ACHN (cell line): ENCODE measurements at regions not wholly inside any gene's neighbourhood (a gene's known extent, or its start where the extent isn't known, plus 50 kb on each side); places are given as distances from the start of the nearest gene placed in this dataset.
"Not testable (repeated sequence)": the region's sequence is repeated elsewhere in the genome, so short reads cannot be mapped to it uniquely, and the experiment has no call there.

Source experiments
- DNase-seq: peaks from one replicate; pipeline ENCODE4 v3.0.0-alpha.2; 2015
- in situ Hi-C: cut with HindIII; loops from 2 replicates; pipeline ENCODE4 v1.10.0; 2017; ENCODE audit warnings: low sequenced_read_pairs, low pct_ligation_motif_present, low pct_unique_long_range_greater_than_20kb

GRCh38 chr12:66733321-66733720 lies 54.4 kb upstream of the GRIP1 start:
- no peak for DNase-seq
- in situ Hi-C loops, result no loop called here

- in situ Hi-C loops, result no loop called here
- DNase-seq, result no peak
Observed at GRCh38 chr12:66733839-66734238, 55.0 kb upstream of the GRIP1 start.

GRCh38 chr12:66735275-66735674 lies 56.4 kb upstream of the GRIP1 start:
- in situ Hi-C loops, result no loop called here
- no peak for DNase-seq

DNA sequence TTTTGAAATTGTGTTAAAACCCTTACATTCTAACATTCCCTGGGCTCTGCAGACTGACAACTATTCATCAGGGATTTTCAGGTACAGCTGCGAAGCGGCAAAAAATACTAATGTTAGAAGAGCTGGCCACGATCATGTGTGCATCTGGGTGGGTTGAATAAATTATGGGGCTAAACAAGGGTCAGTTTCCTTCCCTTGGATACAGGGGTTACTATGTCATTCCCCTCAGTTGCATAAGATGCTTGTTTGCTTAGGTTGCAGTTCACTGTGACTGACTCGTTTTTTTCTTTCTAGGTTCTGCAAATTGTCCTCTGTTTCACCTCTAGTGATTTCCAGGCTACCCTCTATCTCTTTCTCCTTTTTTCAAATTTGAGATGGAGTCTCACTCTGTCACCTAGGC lies 58.1 kb upstream of the GRIP1 start:
- DNase-seq, result no peak
- in situ Hi-C loops, result no loop called here

- DNase-seq, result no peak
- in situ Hi-C loops, result no loop called here
Observed at GRCh38 chr12:66739266-66739665, 60.4 kb upstream of the GRIP1 start.

DNA sequence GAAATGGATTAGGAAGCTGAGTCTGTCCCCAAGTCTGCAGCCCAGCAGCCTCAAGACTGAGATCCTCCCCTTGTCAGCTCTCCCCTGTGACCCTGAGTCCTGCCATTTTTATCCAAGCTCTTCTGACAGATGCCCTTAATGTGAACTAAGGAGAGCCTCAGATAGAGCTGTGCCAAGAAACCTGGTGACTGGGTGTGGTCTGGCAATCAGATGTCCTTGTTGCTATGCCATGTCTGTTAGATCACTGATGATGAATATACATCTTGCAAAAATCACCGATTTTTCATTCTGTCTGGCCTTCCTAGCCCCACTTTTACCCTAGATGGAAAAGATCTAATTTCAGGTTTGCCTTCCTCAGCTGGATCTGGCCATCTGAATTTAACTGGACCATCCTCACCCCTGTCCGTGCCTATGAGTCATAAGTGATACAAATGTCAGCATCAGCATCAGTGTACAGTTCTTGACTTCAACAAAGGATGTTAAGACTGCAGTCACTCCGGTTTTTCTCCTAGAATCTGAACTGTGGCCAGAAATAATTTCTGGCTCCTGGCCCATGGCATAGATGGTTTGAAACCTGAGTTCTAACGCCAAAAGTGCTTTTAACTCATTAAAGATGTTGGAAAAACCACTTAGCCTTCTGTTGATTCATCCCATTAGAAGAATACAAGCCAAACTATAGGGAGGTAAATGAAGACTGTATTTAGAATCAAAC lies 61.2 kb upstream of the GRIP1 start:
- DNase-seq, result no peak
- in situ Hi-C loops, result no loop called here

- in situ Hi-C loops, result no loop called here
- no peak for DNase-seq
Observed at GRCh38 chr12:66740732-66741131, 61.9 kb upstream of the GRIP1 start.

- in situ Hi-C loops, result no loop called here
- DNase-seq, result no peak
Observed at GRCh38 chr12:66741919-66742318, 63.0 kb upstream of the GRIP1 start.

GRCh38 chr12:66742508-66743367 lies 63.9 kb upstream of the GRIP1 start:
- DNase-seq, result no peak
- in situ Hi-C loops, result no loop called here

GRCh38 chr12:66744461-66744860 lies 65.6 kb upstream of the GRIP1 start:
- in situ Hi-C loops, result no loop called here
- no peak for DNase-seq

GRCh38 chr12:66744956-66745383 lies 66.1 kb upstream of the GRIP1 start:
- in situ Hi-C loops, result no loop called here

DNA sequence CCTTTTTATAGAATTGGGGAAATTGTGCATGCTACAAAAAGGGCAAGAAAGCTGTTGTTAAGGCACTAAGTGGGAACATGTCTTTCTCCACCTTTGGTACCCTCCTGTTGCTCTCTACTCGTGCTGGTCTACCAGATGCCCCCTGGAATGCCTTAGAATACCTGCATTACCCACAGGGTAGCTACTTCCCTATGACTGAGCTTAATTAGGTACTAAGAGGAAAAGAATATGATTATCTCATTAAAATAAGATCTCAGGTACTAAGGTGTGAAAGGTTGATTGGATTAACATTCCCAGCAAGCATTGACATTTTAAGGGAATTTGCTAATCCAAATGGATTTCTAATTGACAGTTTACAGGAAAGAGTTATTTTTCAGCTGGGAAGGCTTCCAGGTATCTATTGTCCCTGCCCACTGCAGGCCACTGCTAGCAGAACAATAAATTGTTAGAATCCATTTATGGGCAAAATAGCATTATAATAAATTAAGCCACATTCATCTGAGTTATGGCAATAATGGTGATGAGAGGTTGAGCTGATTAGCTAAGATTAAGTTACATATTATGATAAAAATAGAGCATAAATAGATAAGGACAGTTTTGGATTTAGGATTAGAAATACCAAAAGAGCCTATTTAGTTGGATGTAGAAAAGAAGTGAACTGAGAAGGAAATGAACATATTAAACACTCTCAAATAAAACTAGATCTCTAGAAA lies 67.8 kb upstream of the GRIP1 start:
- in situ Hi-C loops, result no loop called here
- no peak for DNase-seq

More at GRCh38 chr12:66744956-66745383, 66.1 kb upstream of the GRIP1 start:
- DNase-seq, result no peak

GRCh38 chr12:66751432-66752113 lies 72.7 kb upstream of the GRIP1 start:
- DNase-seq, result no peak
- in situ Hi-C loops, result no loop called here

DNA sequence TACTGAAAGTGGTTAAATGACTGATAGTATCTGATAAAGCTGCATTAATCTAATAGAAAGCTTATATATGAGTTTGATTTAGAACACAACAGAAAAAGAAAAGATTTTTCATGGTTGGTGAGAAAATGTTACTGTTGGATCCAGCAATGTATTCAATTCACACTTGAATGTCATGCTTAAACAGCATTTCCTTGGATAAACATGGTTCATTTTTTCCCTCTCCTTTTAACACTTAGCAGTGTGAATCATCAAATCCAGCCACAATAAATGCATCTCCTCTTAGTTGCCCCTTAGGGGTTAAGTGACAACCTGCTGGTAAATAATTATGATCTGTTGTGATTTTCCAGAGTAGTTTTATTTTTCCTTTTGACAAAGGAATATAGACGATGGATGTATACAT lies 74.9 kb upstream of the GRIP1 start:
- no peak for DNase-seq
- in situ Hi-C loops, result no loop called here

GRCh38 chr12:66755727-66756395 lies 77.0 kb upstream of the GRIP1 start:
- DNase-seq, result no peak
- in situ Hi-C loops, result no loop called here

DNA sequence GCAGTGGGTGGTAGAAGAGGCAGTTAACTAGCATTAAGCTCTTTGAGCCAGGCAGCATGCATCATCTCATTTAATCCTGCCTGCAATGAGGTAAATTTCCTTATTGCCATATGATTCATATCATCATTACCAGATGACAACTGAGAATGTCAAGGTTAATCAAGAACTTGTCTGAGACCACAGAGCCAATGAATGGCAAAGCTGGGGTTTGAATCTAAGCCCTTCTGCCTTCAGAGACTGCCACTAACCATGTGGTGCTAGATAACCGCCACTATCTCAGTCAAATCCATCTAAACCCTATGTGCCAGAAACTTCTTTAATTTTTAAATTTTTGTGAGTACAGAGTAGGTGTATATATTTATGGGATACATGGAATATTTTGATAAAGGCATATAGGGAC lies 77.8 kb upstream of the GRIP1 start:
- in situ Hi-C loops, result no loop called here
- no peak for DNase-seq

DNA sequence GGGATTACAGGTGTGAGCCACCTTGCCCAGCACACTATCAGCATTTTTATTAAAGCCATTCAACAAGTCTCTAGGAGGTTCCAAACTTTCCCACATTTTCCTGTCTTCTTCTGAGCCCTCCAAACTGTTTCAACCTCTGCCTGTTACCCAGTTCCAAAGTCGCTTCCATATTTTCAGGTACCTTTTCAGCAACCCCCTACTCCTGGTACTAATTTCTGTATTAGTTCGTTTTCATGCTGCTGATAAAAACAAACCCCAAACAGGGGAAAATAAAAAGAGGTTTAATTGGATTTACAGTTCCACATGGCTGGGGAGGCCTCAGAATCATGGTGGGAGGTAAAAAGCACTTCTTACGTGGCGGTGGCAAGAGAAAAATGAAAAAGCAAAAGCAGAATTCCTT lies 81.2 kb upstream of the GRIP1 start:
- in situ Hi-C loops, DNase-seq: not testable (repeated sequence)

DNA sequence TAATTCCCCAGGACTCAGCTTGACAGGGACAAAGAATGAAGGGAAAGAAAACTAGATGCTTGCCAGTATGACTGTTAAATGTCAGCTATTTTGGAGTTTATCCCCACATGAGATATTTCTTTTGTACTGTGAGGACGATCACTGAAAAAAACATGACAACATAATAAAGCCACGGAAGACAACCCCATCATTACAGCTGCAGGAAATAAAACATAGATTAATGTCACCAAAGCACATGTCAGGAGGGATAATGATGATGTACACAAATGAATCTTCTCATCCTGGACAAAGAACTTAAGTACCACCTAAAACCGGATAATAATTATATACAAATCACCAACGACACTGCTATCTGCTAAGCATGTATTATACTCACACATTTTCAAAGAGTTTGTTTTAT lies 84.6 kb upstream of the GRIP1 start:
- in situ Hi-C loops, result no loop called here
- DNase-seq, result no peak
